ENCODE measurements at regions not wholly inside any gene's neighbourhood (a gene's known extent, or its start where the extent isn't known, plus 50 kb on each side); places are given as distances from the start of the nearest gene placed in this dataset.
A peak's percentile ranks its signal among the peaks of the same experiment; 100 is the strongest.

- H3K27me3 ChIP-seq (ENCODE audit: control insufficient read depth, insufficient read depth, low read length), result no peaks in the 10 kb centered on the region
- no peak for DNase-seq (ENCODE audit: low read depth)
- H3K36me3 ChIP-seq (ENCODE audit: control insufficient read depth, insufficient read depth, low read length), result no peaks in the 10 kb centered on the region
- POLR2A ChIA-PET, result interaction anchor here (0.6 kb wide), 1 partner anchor 74 kb away, joined by 5 read pairs; no protein-coding TSS in a partner anchor
- TF ChIP-seq, protein P1, sequence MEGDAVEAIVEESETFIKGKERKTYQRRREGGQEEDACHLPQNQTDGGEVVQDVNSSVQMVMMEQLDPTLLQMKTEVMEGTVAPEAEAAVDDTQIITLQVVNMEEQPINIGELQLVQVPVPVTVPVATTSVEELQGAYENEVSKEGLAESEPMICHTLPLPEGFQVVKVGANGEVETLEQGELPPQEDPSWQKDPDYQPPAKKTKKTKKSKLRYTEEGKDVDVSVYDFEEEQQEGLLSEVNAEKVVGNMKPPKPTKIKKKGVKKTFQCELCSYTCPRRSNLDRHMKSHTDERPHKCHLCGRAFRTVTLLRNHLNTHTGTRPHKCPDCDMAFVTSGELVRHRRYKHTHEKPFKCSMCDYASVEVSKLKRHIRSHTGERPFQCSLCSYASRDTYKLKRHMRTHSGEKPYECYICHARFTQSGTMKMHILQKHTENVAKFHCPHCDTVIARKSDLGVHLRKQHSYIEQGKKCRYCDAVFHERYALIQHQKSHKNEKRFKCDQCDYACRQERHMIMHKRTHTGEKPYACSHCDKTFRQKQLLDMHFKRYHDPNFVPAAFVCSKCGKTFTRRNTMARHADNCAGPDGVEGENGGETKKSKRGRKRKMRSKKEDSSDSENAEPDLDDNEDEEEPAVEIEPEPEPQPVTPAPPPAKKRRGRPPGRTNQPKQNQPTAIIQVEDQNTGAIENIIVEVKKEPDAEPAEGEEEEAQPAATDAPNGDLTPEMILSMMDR (IDR thresholded peaks at IDR 0.05; ENCODE audit: insufficient read depth, low read depth, low read length), result no peak
- H3K4me3 ChIP-seq (ENCODE audit: low read depth, low read length), result no peak overlapping the region
- CTCF ChIA-PET, result interaction anchor here (0.6 kb wide), 2 partner anchors 536 to 639 kb away, joined by 3 to 4 read pairs; no protein-coding TSS in a partner anchor
These were observed 581.9 kb upstream of the PITX2 start for GRCh38 chr4:111204797-111205196.

- TF ChIP-seq, protein P1 (IDR thresholded peaks at IDR 0.05; ENCODE audit: insufficient read depth, low read depth, low read length), result no peak
- POLR2A ChIA-PET, result no interaction called here
These were observed 586.1 kb upstream of the PITX2 start for GRCh38 chr4:111208970-111209369.

GRCh38 chr4:111209706-111210105, 586.8 kb upstream of the PITX2 start:
- H3K4me3 ChIP-seq (ENCODE audit: low read depth, low read length), result no peak overlapping the region
- H3K27me3 ChIP-seq (ENCODE audit: control insufficient read depth, insufficient read depth, low read length), result no peaks in the 10 kb centered on the region
- ChIA-PET POLR2A (no interaction called here), CTCF (interaction anchor here (1.3 kb wide), 1 partner anchor 13 kb away, joined by 4 read pairs; no protein-coding TSS in a partner anchor)
- DNase-seq (ENCODE audit: low read depth), result no peak
- TF ChIP-seq, protein P1 (IDR thresholded peaks at IDR 0.05; ENCODE audit: insufficient read depth, low read depth, low read length), result no peak
- no peaks in the 10 kb centered on the region for H3K36me3 ChIP-seq (ENCODE audit: control insufficient read depth, insufficient read depth, low read length)

More at GRCh38 chr4:111208970-111209369, 586.1 kb upstream of the PITX2 start:
- Histone ChIP-seq H3K4me3 (ENCODE audit: low read depth, low read length) (no peak overlapping the region), H3K27me3 (ENCODE audit: control insufficient read depth, insufficient read depth, low read length) (no peaks in the 10 kb centered on the region), H3K36me3 (ENCODE audit: control insufficient read depth, insufficient read depth, low read length) (no peaks in the 10 kb centered on the region)
- CTCF ChIA-PET, result interaction anchor here (1.3 to 1.4 kb wide), 2 partner anchors 13 to 19 kb away, joined by 4 to 6 read pairs; no protein-coding TSS in a partner anchor
- DNase-seq (ENCODE audit: low read depth), result no peak

DNA sequence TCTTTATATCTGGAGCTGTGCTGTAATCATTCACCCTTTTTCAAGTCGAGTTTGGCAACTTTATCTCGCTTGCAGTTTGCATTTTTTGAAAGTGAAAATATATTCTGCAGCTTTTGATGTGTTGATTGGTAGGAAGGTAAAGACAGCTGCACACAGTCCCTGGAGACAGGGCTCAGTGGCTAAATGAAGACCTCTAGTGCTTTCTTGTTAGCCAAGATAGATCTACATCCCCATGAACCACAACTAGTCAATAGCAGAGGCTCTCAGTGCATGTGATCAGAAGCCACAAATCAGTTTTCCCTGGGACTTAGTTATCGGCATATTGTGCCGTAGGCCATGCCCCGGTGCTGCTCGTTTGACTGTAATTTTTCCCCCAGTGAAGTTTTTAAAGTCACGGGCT, 587.7 kb upstream of the PITX2 start:
- H3K36me3 ChIP-seq (ENCODE audit: control insufficient read depth, insufficient read depth, low read length), result no peaks in the 10 kb centered on the region
- no peak for DNase-seq (ENCODE audit: low read depth)
- H3K27me3 ChIP-seq (ENCODE audit: control insufficient read depth, insufficient read depth, low read length), result no peaks in the 10 kb centered on the region
- no peak overlapping the region for H3K4me3 ChIP-seq (ENCODE audit: low read depth, low read length)
- ChIA-PET POLR2A (no interaction called here), CTCF (no interaction called here)
- TF ChIP-seq, protein P1 (IDR thresholded peaks at IDR 0.05; ENCODE audit: insufficient read depth, low read depth, low read length), result no peak

DNA sequence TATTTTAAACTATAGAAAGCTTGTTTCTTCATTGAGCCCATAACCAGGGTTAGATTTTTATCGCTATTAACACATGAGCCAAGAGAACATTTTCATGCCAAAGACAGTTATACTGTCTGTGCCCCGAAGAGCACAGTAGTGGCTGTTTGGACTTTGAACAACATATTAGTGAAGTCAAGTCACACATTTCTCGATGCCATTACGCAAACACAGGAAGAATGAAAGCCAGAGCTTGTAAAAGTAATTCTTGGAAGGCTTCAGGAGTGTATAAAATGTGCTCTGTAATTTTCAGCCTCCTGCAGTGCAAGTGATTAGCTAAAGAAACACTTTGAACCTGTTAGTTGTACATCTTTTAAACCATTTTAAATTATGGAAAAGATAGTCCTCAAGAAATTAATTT, 590.7 kb upstream of the PITX2 start:
- POLR2A ChIA-PET, result interaction anchor here (0.9 kb wide), 1 partner anchor 15 kb away, joined by 6 read pairs; no protein-coding TSS in a partner anchor
- Histone ChIP-seq H3K27me3 (ENCODE audit: control insufficient read depth, insufficient read depth, low read length) (no peaks in the 10 kb centered on the region), H3K36me3 (ENCODE audit: control insufficient read depth, insufficient read depth, low read length) (no peaks in the 10 kb centered on the region), H3K4me3 (ENCODE audit: low read depth, low read length) (no peak overlapping the region)
- CTCF ChIA-PET, result interaction anchor here (1.0 to 1.2 kb wide), 2 partner anchors 418 to 581 kb away, joined by 3 read pairs; no protein-coding TSS in a partner anchor
- TF ChIP-seq, protein P1 (IDR thresholded peaks at IDR 0.05; ENCODE audit: insufficient read depth, low read depth, low read length), result no peak
- DNase-seq (ENCODE audit: low read depth), result peak; percentile 51
